Uterus (tissue), 2 donors: ENCODE measurements at regions not wholly inside any gene's neighbourhood (a gene's known extent, or its start where the extent isn't known, plus 50 kb on each side); places are given as distances from the start of the nearest gene placed in this dataset.

Experiments
- POLR2A ChIP-seq, 2 donors: fragments of 450-650 bp; IDR thresholded peaks; one replicate each; pipeline ENCODE4 v1.6.1; 2016; ENCODE audit warnings: antibody characterized with exemption in 2 of 2, mild to moderate bottlenecking in 1 of 2, moderate library complexity in 1 of 2
- TF ChIP-seq, protein P1 (sequence below), 4 experiments: fragments of 200-600 bp in 2 of 4; fragments of 450-650 bp in 2 of 4; sonication (generic) in 2 of 4; IDR thresholded peaks; one replicate each; pipeline ENCODE4 v1.5.1; 2016 to 2019; ENCODE audit warnings: antibody characterized with exemption in 4 of 4, mild to moderate bottlenecking in 2 of 4, moderate library complexity in 1 of 4

DNA sequence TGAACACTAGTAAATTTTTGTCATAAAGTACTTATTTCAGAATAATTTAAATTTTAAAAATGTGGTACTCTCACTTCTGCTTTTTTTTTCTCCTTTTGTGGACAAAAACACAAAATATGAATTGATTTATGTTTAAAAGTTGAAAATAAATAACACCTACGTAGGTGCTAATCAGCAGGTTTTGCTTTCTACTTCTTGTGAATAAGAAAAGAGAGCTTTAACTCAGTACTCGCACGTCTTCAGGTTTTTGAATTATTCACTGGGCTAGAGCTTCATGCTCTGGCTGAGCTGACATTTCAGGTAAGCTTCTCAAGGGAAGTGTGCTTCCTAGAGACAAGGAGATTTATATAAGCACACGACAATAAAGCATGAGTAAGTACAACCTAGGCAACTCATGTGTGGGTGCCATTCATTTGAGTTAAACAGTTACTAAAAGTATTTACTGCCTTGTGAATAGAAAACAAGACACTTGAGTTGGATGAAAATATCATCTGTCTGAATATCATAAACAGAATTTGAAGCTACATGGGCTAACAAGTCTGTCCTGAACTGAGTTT is 190.0 kb upstream of the POT1 start:
- TF ChIP-seq, protein P1, sequence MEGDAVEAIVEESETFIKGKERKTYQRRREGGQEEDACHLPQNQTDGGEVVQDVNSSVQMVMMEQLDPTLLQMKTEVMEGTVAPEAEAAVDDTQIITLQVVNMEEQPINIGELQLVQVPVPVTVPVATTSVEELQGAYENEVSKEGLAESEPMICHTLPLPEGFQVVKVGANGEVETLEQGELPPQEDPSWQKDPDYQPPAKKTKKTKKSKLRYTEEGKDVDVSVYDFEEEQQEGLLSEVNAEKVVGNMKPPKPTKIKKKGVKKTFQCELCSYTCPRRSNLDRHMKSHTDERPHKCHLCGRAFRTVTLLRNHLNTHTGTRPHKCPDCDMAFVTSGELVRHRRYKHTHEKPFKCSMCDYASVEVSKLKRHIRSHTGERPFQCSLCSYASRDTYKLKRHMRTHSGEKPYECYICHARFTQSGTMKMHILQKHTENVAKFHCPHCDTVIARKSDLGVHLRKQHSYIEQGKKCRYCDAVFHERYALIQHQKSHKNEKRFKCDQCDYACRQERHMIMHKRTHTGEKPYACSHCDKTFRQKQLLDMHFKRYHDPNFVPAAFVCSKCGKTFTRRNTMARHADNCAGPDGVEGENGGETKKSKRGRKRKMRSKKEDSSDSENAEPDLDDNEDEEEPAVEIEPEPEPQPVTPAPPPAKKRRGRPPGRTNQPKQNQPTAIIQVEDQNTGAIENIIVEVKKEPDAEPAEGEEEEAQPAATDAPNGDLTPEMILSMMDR (IDR thresholded peaks at IDR 0.05): no peak
- TF ChIP-seq POLR2A (IDR thresholded peaks at IDR 0.05): no peak
